ENCODE measurements at regions not wholly inside any gene's neighbourhood (a gene's known extent, or its start where the extent isn't known, plus 50 kb on each side); places are given as distances from the start of the nearest gene placed in this dataset.

- TF ChIP-seq EZH2phosphoT487 (IDR thresholded peaks at IDR 0.05; ENCODE audit: borderline replicate concordance, low read length) (no peak), CTCF (IDR thresholded peaks at IDR 0.05; ENCODE audit: low read depth, low read length, poor library complexity, severe bottlenecking) (no peak)
Observed at GRCh38 chr10:81814842-81815241, 60.2 kb upstream of the NRG3 start.

All from DOHH2 (cell line).